SJCRH30 (cell line): ENCODE measurements at regions not wholly inside any gene's neighbourhood (a gene's known extent, or its start where the extent isn't known, plus 50 kb on each side); places are given as distances from the start of the nearest gene placed in this dataset.
A peak's percentile ranks its signal among the peaks of the same experiment; 100 is the strongest.

Source experiments
- DNase-seq, 2 experiments: peaks; one replicate each; pipeline ENCODE4 v3.0.0-alpha.2; 2015 to 2020
- H3K27ac ChIP-seq: fragments of 250-450 bp; sonication (Bioruptor Pico); 2 replicates; pipeline ENCODE4 v1.5.1; 2020; ENCODE audit warnings: mild to moderate bottlenecking, moderate library complexity
- H3K27me3 ChIP-seq: fragments of 250-450 bp; sonication (Bioruptor Pico); 2 replicates; pipeline ENCODE4 v1.5.1; 2020; ENCODE audit warnings: mild to moderate bottlenecking, moderate library complexity
- H3K36me3 ChIP-seq: fragments of 250-450 bp; sonication (Bioruptor Pico); 2 replicates; pipeline ENCODE4 v1.5.1; 2020; ENCODE audit warnings: mild to moderate bottlenecking, moderate library complexity
- H3K4me1 ChIP-seq: fragments of 250-450 bp; sonication (Bioruptor Pico); 2 replicates; pipeline ENCODE4 v1.5.1; 2020; ENCODE audit warnings: mild to moderate bottlenecking, moderate library complexity
- H3K4me3 ChIP-seq: fragments of 250-450 bp; sonication (Bioruptor Pico); 2 replicates; pipeline ENCODE4 v1.5.1; 2020; ENCODE audit warnings: mild to moderate bottlenecking, moderate library complexity
- H3K9me3 ChIP-seq: fragments of 250-450 bp; sonication (Bioruptor Pico); replicated peaks from 2 replicates; pipeline ENCODE4 v1.5.1; 2020; ENCODE audit warnings: mild to moderate bottlenecking, moderate library complexity

DNA sequence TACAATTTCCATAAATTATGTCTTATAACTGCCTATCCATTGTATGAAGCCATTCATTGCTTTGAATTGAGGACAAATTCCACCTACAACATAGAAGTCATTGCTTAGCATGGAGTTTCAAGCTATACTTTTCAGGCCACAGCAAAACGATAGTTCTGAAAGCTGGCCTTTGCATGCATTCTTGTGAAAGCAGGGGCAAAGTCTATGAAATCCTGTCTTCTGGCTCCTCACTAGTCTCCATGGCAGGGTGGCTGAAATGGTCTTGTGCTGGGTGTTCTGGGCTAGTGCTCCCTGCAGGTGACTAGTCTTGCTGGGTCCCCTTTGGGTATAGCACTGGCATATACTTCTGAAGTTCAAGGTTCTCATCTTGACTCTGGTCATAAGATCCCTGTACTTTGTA, 353.9 kb upstream of the ZNF608 start:
- no peaks in the 10 kb centered on the region for H3K36me3 ChIP-seq
- no peak for DNase-seq
- no peaks in the 10 kb centered on the region for H3K9me3 ChIP-seq
- no peak overlapping the region for H3K4me3 ChIP-seq
- no peaks in the 10 kb centered on the region for H3K27me3 ChIP-seq
- H3K4me1 ChIP-seq: no peaks in the 10 kb centered on the region
- H3K27ac ChIP-seq: no peak overlapping the region

DNA sequence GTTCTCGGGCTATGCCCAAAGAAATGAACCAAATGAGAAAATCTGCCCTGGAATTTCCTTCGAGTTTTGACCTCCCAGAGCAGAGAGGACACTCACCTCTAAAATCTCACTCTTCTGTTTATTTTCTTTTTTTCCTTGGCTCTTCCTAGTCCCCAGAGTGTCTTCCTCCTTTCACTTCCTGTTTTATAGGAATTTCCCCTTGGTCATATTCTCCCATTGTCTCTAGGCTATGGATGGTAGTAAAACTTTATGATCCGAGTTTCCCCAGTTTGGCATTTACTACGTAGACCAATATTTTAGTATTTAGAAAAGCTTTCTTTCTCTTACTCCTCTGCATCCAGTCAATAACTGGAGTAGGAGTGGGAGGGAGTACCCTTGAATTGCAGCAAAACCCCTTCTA, 354.5 kb upstream of the ZNF608 start:
- Histone ChIP-seq H3K9me3 (no peaks in the 10 kb centered on the region), H3K27ac (no peak overlapping the region), H3K4me3 (no peak overlapping the region), H3K36me3 (no peaks in the 10 kb centered on the region), H3K27me3 (no peaks in the 10 kb centered on the region), H3K4me1 (no peaks in the 10 kb centered on the region)
- DNase-seq: no peak

DNA sequence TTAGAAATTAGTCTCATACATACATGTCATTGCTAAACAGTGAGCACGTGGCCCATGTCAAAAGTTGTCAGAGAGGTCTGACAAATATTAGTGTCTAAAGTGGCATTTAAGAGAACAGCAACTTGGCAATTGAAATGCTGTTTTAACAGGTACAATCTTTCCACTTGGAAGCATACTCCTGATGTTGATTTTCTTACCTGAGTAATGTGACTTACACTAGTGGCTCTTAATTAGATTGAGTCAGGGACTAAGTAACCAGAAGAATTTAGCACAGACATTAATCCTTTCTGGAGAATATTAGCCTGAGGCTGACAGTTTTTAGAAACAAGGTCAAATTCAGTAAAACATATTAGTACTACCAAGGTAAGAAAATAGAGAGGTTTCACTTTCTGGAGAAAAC, 357.0 kb upstream of the ZNF608 start:
- Histone ChIP-seq H3K27ac (no peak overlapping the region), H3K27me3 (no peaks in the 10 kb centered on the region), H3K36me3 (no peaks in the 10 kb centered on the region), H3K4me1 (no peaks in the 10 kb centered on the region), H3K4me3 (no peak overlapping the region), H3K9me3 (no peaks in the 10 kb centered on the region)
- DNase-seq: no peak

DNA sequence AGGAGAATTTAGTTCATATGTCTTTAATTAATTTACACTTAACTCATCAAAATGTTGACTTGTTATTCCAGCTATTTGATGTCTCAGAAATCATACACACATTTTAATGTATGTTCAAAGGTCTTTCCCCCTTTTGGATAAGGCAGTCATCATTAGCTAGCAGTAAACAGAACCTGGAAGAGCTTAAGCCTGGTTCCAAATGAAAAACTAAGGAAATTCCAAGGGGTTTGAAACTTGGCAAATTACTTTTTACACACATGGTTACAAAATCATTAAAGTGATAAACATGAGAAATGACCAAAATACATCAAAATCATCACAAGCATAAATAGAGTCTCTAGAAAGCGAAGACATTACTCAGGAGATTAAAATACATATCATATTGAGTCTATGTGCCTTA, 359.8 kb upstream of the ZNF608 start:
- Histone ChIP-seq H3K9me3 (no peaks in the 10 kb centered on the region), H3K27me3 (no peaks in the 10 kb centered on the region), H3K36me3 (no peaks in the 10 kb centered on the region), H3K4me3 (no peak overlapping the region), H3K4me1 (no peaks in the 10 kb centered on the region), H3K27ac (no peak overlapping the region)
- no peak for DNase-seq

DNA sequence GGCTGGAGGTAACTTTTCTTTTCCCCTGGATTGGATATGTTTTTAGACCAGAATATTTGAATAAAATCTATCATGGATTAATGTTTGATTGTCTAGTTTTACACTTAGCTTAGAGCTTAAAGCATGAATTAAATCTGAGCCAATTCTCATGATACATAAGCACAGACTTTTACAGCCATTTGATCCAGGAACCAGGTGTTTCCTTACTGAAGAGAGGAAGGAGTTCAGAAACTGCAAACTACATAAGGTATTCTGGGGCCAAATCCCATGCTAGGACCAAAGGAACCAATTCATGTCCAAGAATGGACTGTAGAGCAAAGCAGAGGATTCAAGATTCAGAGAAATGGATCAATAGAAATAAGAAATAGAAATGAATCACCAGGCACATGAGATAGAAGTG, 360.4 kb upstream of the ZNF608 start:
- no peak overlapping the region for H3K27ac ChIP-seq
- no peak overlapping the region for H3K4me3 ChIP-seq
- H3K27me3 ChIP-seq: no peaks in the 10 kb centered on the region
- no peaks in the 10 kb centered on the region for H3K9me3 ChIP-seq
- no peaks in the 10 kb centered on the region for H3K36me3 ChIP-seq
- H3K4me1 ChIP-seq: no peaks in the 10 kb centered on the region
- DNase-seq: no peak

DNA sequence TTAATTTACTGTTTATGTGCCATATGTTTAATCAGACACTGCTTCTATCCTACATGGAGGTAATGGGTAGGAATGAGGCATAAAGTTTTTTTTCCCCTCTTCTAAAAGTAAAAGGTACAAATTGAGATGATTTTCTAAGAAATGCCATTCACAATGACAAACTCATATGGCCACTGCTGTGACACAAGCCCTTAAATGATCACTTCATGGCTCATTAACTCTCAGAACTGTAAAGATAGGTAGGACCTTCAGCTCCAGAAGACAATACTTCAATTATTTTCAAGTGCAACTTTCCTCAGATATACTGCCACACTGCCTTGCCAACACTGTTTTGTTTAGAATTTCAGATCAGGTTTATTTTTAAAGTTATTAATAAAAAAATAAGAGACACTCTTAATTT, 362.9 kb upstream of the ZNF608 start:
- Histone ChIP-seq H3K27me3 (no peaks in the 10 kb centered on the region), H3K27ac (no peak overlapping the region), H3K4me3 (no peak overlapping the region), H3K4me1 (no peaks in the 10 kb centered on the region), H3K9me3 (no peaks in the 10 kb centered on the region; the same call in 1 of the 2 replicates), H3K36me3 (no peaks in the 10 kb centered on the region)
- DNase-seq: no peak

DNA sequence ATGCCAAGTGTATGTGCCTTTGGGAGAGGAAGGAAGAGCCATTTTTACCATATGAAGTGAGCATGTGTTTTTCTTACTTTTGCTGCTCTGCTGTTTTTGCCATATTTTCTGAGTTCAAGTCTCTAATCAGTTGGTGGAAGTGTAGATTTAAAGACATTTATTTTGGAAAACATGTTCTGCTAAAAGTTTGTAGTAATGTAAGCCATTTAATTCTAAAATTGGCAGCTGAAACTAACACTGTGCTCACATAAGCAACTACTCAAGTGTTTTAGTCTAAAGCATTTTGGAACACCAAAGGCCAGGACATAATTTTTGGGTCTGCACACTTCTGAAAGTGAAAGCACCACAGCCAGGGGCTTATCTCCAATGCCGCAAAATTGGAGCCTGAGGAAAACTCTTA, 363.4 kb upstream of the ZNF608 start:
- Histone ChIP-seq H3K4me1 (no peaks in the 10 kb centered on the region), H3K9me3 (no peaks in the 10 kb centered on the region; the same call in 1 of the 2 replicates), H3K27me3 (no peaks in the 10 kb centered on the region), H3K27ac (no peak overlapping the region), H3K36me3 (no peaks in the 10 kb centered on the region), H3K4me3 (no peak overlapping the region)
- no peak for DNase-seq

DNA sequence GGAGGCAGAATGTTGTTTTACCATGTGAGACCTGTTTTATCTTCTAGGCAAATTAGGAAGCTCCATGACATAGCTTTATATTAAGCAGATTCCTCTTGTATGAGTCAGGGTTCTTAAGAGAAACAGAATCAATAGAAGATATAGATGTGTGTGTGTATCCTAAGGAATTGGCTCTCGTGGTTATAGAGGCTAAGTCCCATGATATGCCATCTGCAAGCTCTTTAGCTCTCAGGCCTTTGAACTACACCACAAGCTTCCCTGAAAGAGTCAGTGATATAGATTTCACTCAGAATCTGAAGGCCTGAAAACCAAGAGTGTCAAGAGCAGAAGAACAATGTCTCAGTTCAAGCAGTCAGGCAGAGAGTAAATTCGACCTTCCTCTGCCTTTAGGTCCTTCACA, 365.8 kb upstream of the ZNF608 start:
- no peak for DNase-seq
- H3K27ac ChIP-seq: no peak overlapping the region
- no peaks in the 10 kb centered on the region; the same call in 1 of the 2 replicates for H3K9me3 ChIP-seq
- no peaks in the 10 kb centered on the region for H3K36me3 ChIP-seq
- no peaks in the 10 kb centered on the region for H3K27me3 ChIP-seq
- no peak overlapping the region for H3K4me3 ChIP-seq
- no peaks in the 10 kb centered on the region for H3K4me1 ChIP-seq

DNA sequence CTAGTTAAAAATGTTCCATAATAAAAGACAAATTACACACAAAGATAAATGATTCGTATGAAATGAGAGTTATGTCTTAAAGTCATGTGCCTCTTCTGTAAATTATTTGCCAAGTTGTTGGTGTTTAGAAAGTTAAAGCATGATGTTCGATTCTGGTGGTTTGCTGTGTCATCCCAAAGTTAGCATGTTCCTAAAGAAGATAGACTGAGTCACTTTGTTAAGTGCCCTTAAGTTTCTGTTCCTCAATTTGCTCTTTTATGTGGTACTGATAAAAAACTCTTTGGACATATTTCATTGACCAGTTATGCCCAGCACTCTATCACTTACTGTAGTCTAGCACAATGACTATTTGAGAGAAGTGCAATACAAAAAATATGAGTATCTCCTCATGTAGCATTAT, 366.9 kb upstream of the ZNF608 start:
- H3K36me3 ChIP-seq: no peaks in the 10 kb centered on the region
- no peak overlapping the region for H3K4me3 ChIP-seq
- no peaks in the 10 kb centered on the region for H3K4me1 ChIP-seq
- no peaks in the 10 kb centered on the region for H3K27me3 ChIP-seq
- H3K27ac ChIP-seq: no peak overlapping the region
- no peak for DNase-seq
- no peaks in the 10 kb centered on the region; the same call in 1 of the 2 replicates for H3K9me3 ChIP-seq

DNA sequence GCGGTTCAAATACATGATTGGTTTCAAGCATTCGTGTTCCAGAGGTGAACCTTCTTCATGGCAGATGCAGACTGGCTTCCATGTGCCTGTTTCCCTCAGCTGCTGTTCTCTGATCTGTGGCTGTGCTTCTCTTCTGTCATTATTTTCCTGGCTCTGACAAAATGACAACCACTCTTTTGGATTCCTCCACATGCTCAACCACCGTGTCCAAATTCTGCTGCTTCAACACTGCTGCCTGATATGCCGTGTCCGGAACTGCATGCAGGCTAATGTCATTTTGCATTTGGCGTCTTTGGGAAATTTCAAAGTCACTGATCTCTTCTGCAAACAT, 368.7 kb upstream of the ZNF608 start:
- Histone ChIP-seq H3K4me1 (no peaks in the 10 kb centered on the region), H3K9me3 (no peaks in the 10 kb centered on the region; the same call in 1 of the 2 replicates), H3K27me3 (no peaks in the 10 kb centered on the region), H3K36me3 (no peaks in the 10 kb centered on the region), H3K27ac (no peak overlapping the region), H3K4me3 (no peak overlapping the region)
- no peak for DNase-seq

DNA sequence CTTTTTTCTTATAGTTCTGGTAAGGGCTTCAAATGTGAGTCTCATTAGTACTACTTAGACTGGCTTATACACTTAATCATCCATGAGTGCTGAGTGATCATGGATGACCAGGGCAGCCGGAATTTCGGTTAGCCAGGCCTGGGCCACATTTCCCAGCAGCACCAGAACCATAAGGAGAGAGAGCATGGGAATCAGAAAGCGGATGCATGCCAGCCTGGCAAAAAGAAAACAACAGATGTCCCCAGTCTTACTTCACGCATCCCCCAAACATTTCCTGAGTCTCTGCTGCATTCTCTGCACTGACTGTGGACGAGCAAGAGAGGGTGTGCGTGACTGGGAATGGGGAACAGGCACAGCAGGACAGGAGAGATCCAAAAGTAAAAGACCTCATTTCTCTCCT, 371.1 kb upstream of the ZNF608 start:
- Histone ChIP-seq H3K9me3 (no peaks in the 10 kb centered on the region; the same call in 1 of the 2 replicates), H3K4me3 (no peak overlapping the region), H3K36me3 (no peaks in the 10 kb centered on the region), H3K27ac (no peak overlapping the region), H3K4me1 (no peaks in the 10 kb centered on the region), H3K27me3 (no peaks in the 10 kb centered on the region)
- DNase-seq: no peak

DNA sequence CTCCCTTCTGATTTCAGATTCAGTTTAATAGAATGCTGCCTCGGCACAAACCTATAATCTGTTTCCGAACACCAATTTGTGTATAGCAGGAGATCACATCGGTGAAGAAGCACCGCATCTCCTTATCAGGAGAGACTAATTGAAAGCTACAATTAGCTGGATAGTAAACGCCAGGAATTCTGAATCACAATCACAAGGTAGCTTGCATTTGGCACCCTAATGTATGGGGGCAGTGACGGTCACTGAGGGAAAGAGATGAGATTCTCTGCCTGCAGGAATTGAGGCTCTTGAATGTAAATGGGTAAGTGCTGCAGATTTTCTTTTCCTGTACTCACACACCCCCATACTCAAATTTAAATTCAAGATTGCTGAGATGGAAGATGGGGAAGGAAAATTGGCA, 373.6 kb upstream of the ZNF608 start:
- Histone ChIP-seq H3K4me1 (no peaks in the 10 kb centered on the region; the same call in 1 of the 2 replicates), H3K36me3 (no peaks in the 10 kb centered on the region; the same call in 1 of the 2 replicates), H3K27ac (no peak overlapping the region), H3K9me3 (no peaks in the 10 kb centered on the region), H3K27me3 (no peaks in the 10 kb centered on the region), H3K4me3 (no peak overlapping the region)
- no peak for DNase-seq

DNA sequence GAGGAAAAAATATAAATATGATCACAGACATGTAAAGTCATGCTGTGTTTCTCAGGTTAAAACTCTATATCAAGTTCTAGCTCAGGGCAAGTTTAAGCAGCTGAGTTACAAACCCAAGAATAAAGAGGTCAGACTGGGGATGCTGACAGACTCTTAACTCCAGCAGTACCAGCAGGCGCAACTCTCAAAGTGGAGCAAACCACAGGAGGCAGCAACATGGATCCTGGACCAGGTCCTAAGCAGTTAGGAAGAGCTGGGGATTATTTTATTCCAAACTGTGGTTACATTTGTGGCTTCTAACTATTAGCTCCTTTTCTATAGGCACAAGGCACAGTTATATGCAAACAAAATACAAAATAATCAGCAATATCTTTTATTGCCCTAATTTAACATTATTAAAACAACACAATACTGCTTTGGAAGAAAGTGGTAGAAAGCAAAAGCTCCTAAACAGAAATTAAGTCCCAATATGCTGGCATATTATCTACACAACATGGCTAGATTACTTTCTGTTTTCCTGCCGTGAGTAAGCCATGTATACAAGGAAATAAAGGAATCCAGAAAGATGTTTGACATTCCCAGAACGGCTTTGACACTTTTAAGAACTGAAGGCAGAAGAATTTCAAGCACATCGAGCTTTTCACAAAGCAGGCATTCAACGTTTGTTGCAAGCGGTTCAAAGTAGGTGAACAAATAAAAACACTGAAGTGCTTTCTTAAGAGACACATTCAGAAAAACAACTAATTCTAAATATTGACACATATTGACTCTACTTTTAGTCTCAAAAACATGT, 378.8 kb upstream of the ZNF608 start:
- DNase-seq: peak in 1 of 2 experiments; percentile 33
- H3K4me1 ChIP-seq: no peaks in the 10 kb centered on the region; the same call in 1 of the 2 replicates
- no peak overlapping the region for H3K27ac ChIP-seq
- no peak overlapping the region for H3K4me3 ChIP-seq
- no peaks in the 10 kb centered on the region; the same call in 1 of the 2 replicates for H3K36me3 ChIP-seq
- H3K27me3 ChIP-seq: no peaks in the 10 kb centered on the region
- no peaks in the 10 kb centered on the region for H3K9me3 ChIP-seq

DNA sequence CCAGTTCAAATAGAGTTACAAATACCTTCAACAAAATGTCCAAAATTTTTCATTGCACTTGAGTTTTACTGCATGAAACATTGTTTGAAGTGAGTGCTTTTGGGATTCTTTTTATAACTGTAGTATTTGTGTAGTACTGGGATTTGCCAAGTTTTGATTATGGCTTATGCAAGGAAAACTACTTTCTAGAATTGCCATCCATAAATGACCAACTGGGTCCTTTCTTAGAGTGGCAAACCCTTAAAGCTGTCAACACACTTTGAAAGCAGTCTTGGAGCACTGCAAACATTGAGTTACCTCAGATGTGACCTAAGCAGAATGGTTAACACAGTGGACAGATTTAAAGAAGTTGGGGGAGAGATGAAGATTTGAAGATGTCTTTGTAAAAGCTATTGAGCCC, 379.6 kb upstream of the ZNF608 start:
- no peaks in the 10 kb centered on the region; the same call in 1 of the 2 replicates for H3K4me1 ChIP-seq
- H3K27ac ChIP-seq: no peak overlapping the region
- H3K27me3 ChIP-seq: no peaks in the 10 kb centered on the region
- H3K36me3 ChIP-seq: no peaks in the 10 kb centered on the region; the same call in 1 of the 2 replicates
- H3K4me3 ChIP-seq: no peak overlapping the region
- no peaks in the 10 kb centered on the region for H3K9me3 ChIP-seq
- no peak for DNase-seq

DNA sequence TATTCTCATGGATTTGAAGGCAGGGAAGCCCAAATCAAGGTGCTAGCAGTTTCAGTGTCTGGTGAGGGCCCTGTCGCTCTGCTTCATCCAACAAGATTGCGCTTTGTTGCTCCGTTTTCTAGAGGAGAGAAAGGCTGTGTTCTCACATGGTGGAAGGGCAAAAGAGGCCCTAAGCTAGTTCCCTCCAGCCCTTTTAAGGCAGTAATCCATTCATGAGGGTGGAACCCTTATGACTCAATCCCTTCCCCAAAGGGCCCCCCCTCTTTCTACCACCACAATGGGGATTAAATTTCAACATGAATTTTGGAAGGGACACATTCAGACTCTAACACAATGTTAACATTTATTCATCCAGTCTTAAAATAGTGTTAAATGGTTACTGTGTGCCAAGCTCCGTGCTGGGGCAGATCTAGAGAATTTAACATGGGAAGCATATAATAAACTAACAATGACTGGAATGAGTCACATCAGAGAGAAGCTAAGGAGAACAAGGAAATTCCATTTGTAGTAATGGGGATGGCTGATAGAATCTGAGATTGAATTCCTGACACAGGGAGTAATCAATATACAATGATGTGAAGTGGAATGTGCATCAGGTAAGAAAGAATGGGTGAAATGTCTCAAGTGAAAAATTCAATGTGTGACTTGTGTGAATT, 382.8 kb upstream of the ZNF608 start:
- DNase-seq: no peak
- no peaks in the 10 kb centered on the region for H3K36me3 ChIP-seq
- H3K9me3 ChIP-seq: no peaks in the 10 kb centered on the region
- peaks cover 7% of the 10 kb centered on the region for H3K4me1 ChIP-seq
- no peak overlapping the region for H3K27ac ChIP-seq
- H3K27me3 ChIP-seq: no peaks in the 10 kb centered on the region
- no peak overlapping the region for H3K4me3 ChIP-seq

DNA sequence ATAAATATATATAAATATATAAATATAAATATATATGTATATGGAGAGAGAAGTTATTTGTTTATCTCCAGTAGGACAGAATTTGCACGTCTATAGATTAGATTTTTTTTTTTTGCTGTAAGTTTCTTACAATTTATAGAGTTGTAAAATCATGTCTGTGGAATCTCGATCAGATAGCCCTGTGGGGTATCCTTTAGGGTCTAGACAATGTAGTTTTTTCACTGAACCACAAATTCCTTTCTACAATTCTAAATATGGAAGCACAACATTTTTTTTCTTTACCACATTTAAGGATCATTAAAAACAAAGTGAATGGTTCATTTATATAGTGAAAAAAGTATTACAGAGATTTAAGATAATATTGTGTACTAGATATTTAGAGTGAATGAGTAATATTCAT, 384.2 kb upstream of the ZNF608 start:
- Histone ChIP-seq H3K4me3 (no peak overlapping the region), H3K36me3 (no peaks in the 10 kb centered on the region), H3K27me3 (no peaks in the 10 kb centered on the region), H3K9me3 (no peaks in the 10 kb centered on the region), H3K4me1 (peaks cover 17% of the 10 kb centered on the region), H3K27ac (no peak overlapping the region)
- no peak for DNase-seq
